Adrenal gland (tissue), 9 donors: ENCODE measurements at regions not wholly inside any gene's neighbourhood (a gene's known extent, or its start where the extent isn't known, plus 50 kb on each side); places are given as distances from the start of the nearest gene placed in this dataset.

Source experiments
- DNase-seq, 7 donors: peaks; one replicate each; pipeline ENCODE4 v3.0.0-alpha.2; 2019 to 2020
- H3K27ac ChIP-seq, 5 donors: fragments of 200-600 bp; sonication (generic) in 4 of 5; 1 replicate in 3 of 5; 2 replicates in 2 of 5; pipeline versions ENCODE4 v1.5.1 to v1.8.0; 2016 to 2020; ENCODE audit warnings: mild to moderate bottlenecking in 1 of 5
- H3K27me3 ChIP-seq: fragments of 200-600 bp; 2 replicates; pipeline ENCODE4 v1.8.0; 2021
- H3K36me3 ChIP-seq, 2 donors: fragments of 200-600 bp; replicated peaks in 1 of 2; 1 replicate in 1 of 2; 2 replicates in 1 of 2; pipeline versions ENCODE4 v1.5.1 to v1.8.0; 2018 to 2022
- H3K4me1 ChIP-seq, 2 donors: fragments of 200-600 bp; replicated peaks in 1 of 2; 1 replicate in 1 of 2; 2 replicates in 1 of 2; pipeline versions ENCODE4 v1.5.1 to v1.8.0; 2018 to 2021
- H3K4me3 ChIP-seq, 4 donors: fragments of 200-600 bp; sonication (generic) in 3 of 4; one replicate each; pipeline ENCODE4 v1.5.1; 2016 to 2018
- H3K9me3 ChIP-seq, 3 donors: fragments of 200-600 bp; sonication (generic) in 1 of 3; replicated peaks in 1 of 3; 1 replicate in 2 of 3; 2 replicates in 1 of 3; pipeline versions ENCODE4 v1.5.1 to v1.8.0; 2016 to 2021
- POLR2A ChIP-seq, 2 donors: fragments of 450-650 bp; IDR thresholded peaks; one replicate each; pipeline ENCODE4 v1.6.1; 2017; ENCODE audit warnings: antibody characterized with exemption in 2 of 2, mild to moderate bottlenecking in 2 of 2, moderate library complexity in 1 of 2
- WGBS, 4 donors: extraction: QIAGEN DNeasy Blood & Tissue Kit in 2 of 4; methylation state at CpG; one replicate each; pipeline versions ENCODE4 v1.1.5 to v1.1.7; 2013 to 2017; 5-methylcytosine and 5-hydroxymethylcytosine counted together
- intact Hi-C, 2 donors: fragments of 100-400 bp; cut with DNase I; formaldehyde crosslinking; loops; one replicate each; pipeline versions ENCODE4 v1.14.1 to v1.15.0; 2022 to 2023
- TF ChIP-seq, protein P1 (sequence below), 6 experiments: fragments of 450-650 bp in 4 of 6; fragments of 200-600 bp in 2 of 6; sonication (generic) in 1 of 6; IDR thresholded peaks; 1 replicate in 5 of 6; 2 replicates in 1 of 6; pipeline versions ENCODE4 v1.5.1 to v1.8.0; 2016 to 2021; ENCODE audit warnings: antibody characterized with exemption in 6 of 6, mild to moderate bottlenecking in 2 of 6, moderate library complexity in 1 of 6
- donor health status: healthy with polysubstance abuse.
- donor health status: Bipolar disorder and iron deficiency.
- donor health status: DM: yes; HTN: yes; CAD: no.
- donor health status: DM: no; HTN: no; CAD: no.
- donor health status: DM: no; HTN: no; CAD: no.

DNA sequence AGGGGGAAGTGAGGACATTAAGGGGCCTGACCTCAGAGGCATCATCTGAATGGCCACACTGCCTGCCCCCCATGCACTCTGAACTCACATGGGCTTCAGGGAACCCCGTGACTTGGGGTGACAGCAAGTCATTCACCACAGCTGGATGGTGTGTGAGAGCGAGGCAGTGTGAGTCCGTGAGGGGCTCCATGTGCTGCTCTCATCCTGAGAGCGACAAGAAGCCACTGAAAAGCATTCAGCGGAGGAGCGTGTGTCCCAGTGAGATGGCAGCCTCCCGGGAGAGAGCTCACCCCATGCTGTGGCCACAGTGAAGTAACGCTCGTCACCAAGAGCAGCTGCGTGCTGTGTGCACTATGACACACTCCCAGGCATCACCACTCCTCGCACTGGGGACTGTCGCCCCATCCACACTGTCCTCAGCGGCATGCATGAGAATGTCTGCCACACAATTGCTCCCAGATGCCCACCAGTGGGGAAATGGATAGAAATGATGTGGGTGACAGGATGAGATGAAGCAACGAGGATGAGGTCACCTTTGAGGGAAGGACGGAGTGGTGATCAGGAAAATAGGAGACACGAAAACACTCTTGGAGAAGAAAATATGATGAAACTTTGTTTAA lies 213.0 kb upstream of the RAB6C start:
- H3K27ac ChIP-seq: no peak overlapping the region
- no peaks in the 10 kb centered on the region for H3K9me3 ChIP-seq
- H3K4me1 ChIP-seq: no peaks in the 10 kb centered on the region
- no peak overlapping the region for H3K4me3 ChIP-seq
- no peaks in the 10 kb centered on the region for H3K36me3 ChIP-seq
- intact Hi-C loops: no loop called here
- no peak for TF ChIP-seq POLR2A (IDR thresholded peaks at IDR 0.05)
- TF ChIP-seq, protein P1, sequence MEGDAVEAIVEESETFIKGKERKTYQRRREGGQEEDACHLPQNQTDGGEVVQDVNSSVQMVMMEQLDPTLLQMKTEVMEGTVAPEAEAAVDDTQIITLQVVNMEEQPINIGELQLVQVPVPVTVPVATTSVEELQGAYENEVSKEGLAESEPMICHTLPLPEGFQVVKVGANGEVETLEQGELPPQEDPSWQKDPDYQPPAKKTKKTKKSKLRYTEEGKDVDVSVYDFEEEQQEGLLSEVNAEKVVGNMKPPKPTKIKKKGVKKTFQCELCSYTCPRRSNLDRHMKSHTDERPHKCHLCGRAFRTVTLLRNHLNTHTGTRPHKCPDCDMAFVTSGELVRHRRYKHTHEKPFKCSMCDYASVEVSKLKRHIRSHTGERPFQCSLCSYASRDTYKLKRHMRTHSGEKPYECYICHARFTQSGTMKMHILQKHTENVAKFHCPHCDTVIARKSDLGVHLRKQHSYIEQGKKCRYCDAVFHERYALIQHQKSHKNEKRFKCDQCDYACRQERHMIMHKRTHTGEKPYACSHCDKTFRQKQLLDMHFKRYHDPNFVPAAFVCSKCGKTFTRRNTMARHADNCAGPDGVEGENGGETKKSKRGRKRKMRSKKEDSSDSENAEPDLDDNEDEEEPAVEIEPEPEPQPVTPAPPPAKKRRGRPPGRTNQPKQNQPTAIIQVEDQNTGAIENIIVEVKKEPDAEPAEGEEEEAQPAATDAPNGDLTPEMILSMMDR (IDR thresholded peaks at IDR 0.05): no peak
- DNase-seq: no peak
- H3K27me3 ChIP-seq: peaks cover 4% of the 10 kb centered on the region
- 73 to 81% (median 77%) methylated on average over 12 to 16 of the region's 16 CpGs for WGBS, 4 donors

DNA sequence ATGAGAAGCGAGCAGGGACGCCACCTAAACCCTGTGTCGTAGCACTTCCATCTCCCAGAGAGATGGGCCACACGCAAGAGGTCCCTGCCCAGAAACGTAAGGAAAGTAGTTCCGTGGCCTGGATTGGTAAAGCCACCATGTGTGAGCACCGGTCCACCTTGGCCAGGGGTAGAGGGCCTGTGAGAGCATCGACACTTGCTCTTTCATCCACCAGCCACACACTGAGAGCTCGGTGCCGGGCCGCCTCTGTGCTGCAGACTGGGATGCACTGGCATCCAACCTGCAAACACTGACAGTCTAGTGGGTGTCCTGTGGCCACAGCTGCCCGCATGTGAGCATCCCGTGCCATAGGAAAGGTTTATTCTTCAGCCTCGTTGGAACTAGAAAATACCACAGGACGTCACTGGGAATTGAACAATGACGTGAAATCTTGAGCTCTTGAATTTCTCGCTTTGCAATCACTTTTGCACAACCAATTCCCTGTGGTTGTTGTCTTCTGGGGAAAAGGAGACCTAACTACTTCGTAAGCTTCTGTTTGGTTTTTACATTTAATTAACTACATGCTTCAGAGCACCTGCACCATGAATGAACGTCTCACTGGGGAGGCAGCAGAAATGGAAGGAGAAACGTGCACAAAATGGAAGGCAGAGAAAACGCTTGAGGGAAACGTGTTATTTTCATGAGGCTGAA lies 212.0 kb upstream of the RAB6C start:
- Histone ChIP-seq H3K4me3 (no peak overlapping the region), H3K27ac (no peak overlapping the region), H3K36me3 (no peaks in the 10 kb centered on the region), H3K9me3 (no peaks in the 10 kb centered on the region), H3K27me3 (peaks cover 4% of the 10 kb centered on the region), H3K4me1 (no peaks in the 10 kb centered on the region)
- 74 to 86% (median 84%) methylated on average over 17 to 22 of the region's 22 CpGs for WGBS, 4 donors
- intact Hi-C loops: no loop called here
- DNase-seq: no peak
- TF ChIP-seq POLR2A (IDR thresholded peaks at IDR 0.05): no peak
- TF ChIP-seq, protein P1 (IDR thresholded peaks at IDR 0.05): no peak

DNA sequence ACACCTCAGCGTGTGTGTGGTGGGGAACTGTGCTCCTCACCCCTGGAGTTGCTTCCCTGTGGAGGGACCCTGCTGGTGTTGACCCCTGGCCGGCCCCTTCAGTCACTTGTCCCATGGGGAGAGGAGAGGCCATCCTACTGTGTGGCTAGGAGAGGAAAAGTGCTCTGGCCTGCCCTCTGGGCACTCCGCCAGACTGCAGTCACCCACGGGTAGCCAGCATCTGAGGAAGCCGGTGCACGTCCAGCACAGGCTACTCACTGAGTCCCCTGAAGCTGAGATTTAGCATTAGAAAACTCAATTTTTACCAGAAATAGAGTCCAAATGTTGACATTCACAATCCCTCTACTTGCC lies 211.5 kb upstream of the RAB6C start:
- no peak for DNase-seq
- 57 to 63% (median 60%) methylated on average over 6 of the region's 6 CpGs for WGBS, 4 donors
- Histone ChIP-seq H3K4me1 (no peaks in the 10 kb centered on the region), H3K4me3 (no peak overlapping the region), H3K9me3 (no peaks in the 10 kb centered on the region), H3K36me3 (no peaks in the 10 kb centered on the region), H3K27me3 (peaks cover 4% of the 10 kb centered on the region), H3K27ac (no peak overlapping the region)
- intact Hi-C loops: no loop called here
- TF ChIP-seq, protein P1 (IDR thresholded peaks at IDR 0.05): no peak
- no peak for TF ChIP-seq POLR2A (IDR thresholded peaks at IDR 0.05)

DNA sequence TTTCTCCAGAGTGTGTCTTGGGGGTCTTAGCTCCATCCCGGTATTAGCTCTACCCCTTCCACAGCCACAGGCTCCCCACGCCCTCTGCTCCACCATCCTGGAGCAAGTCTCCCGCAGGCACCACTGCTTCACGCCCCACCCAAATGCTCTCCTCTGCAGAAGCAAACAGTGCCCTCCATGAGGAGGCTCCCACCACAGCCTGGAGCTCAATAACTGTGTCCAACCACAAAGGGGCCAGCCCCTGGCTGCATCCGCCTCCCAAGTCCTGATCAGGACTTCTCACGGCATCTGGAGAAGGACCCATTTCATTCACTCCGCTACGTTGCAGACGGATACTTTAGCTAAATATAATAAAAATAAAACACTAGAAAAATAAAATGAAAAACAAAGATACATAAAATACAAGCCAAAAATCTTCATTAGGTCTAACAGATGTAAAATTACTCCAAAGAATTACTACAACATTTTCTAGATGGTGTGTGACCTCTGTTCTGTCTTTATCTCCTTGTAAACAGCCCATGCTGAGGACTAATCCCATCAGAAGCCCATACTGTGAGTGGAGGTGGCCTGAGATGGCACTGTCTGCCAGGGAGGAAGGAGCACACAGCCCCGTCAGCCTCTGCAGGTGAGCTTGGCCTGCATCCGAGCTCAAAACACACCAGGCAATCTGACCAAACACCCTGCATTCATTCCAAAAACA lies 210.8 kb upstream of the RAB6C start:
- TF ChIP-seq POLR2A (IDR thresholded peaks at IDR 0.05): no peak
- TF ChIP-seq, protein P1 (IDR thresholded peaks at IDR 0.05): no peak
- no peak for DNase-seq
- H3K9me3 ChIP-seq: no peaks in the 10 kb centered on the region

More for the DNA sequence above, 210.8 kb upstream of the RAB6C start:
- Histone ChIP-seq H3K27ac (no peak overlapping the region), H3K4me1 (no peaks in the 10 kb centered on the region), H3K4me3 (no peak overlapping the region), H3K27me3 (peaks cover 4% of the 10 kb centered on the region), H3K36me3 (no peaks in the 10 kb centered on the region)
- intact Hi-C loops: no loop called here
- WGBS, 4 donors: 74 to 79% (median 78%) methylated on average over 11 of the region's 11 CpGs
